ENCODE measurements at regions not wholly inside any gene's neighbourhood (a gene's known extent, or its start where the extent isn't known, plus 50 kb on each side); places are given as distances from the start of the nearest gene placed in this dataset.

GRCh38 chr6:90669846-90670245, 83.0 kb upstream of the MAP3K7 start:
- TF ChIP-seq CTCF (conservative IDR thresholded peaks at IDR 0.05 in 1 of 2, IDR thresholded peaks at IDR 0.05 in 1 of 2; ENCODE audit: extremely low read depth in 1 of 2, insufficient read depth in 1 of 2, low read depth in 1 of 2, low read length in 2 of 2) (no peak), EZH2 (IDR thresholded peaks at IDR 0.05; ENCODE audit: borderline replicate concordance, low read length) (no peak)

All from mammary epithelial cell (primary cell).